ENCODE measurements at regions not wholly inside any gene's neighbourhood (a gene's known extent, or its start where the extent isn't known, plus 50 kb on each side); places are given as distances from the start of the nearest gene placed in this dataset.
"Not testable (repeated sequence)": the region's sequence is repeated elsewhere in the genome, so short reads cannot be mapped to it uniquely, and the experiment has no call there.

GRCh38 chr12:82603647-82604046 is 83.1 kb upstream of the TMTC2 start:
- not testable (repeated sequence) for H3F3A ChIP-seq (replicated peaks; ENCODE audit: low read depth); H3K36me3 Mint-ChIP-seq (ENCODE audit: low read depth); H3K4me1 Mint-ChIP-seq; H3K9me3 Mint-ChIP-seq; H3K27ac ChIP-seq (ENCODE audit: low read depth); DNase-seq (ENCODE audit: low spot score); H3K4me2 ChIP-seq; H3K36me3 ChIP-seq (ENCODE audit: insufficient read depth); H3K4me3 ChIP-seq; H3K4me3 Mint-ChIP-seq; H3K27me3 ChIP-seq (ENCODE audit: insufficient read depth); ATAC-seq; H3K9me2 ChIP-seq (ENCODE audit: insufficient read depth); H3K27me3 Mint-ChIP-seq (ENCODE audit: insufficient read depth, low read depth, poor library complexity); H3K4me1 ChIP-seq (ENCODE audit: insufficient read depth); H2AFZ ChIP-seq; H4K20me1 ChIP-seq (replicated peaks; ENCODE audit: insufficient read depth); H3K27ac Mint-ChIP-seq; H3K79me2 ChIP-seq (replicated peaks; ENCODE audit: insufficient read depth)

GRCh38 chr12:82605115-82605514 is 81.6 kb upstream of the TMTC2 start:
- Histone ChIP-seq H2AFZ (no peak overlapping the region), H3K4me2 (no peak overlapping the region), H3F3A (replicated peaks; ENCODE audit: low read depth) (no peaks in the 10 kb centered on the region), H3K36me3 (ENCODE audit: insufficient read depth) (no peaks in the 10 kb centered on the region), H3K4me1 (ENCODE audit: insufficient read depth) (no peaks in the 10 kb centered on the region), H3K27ac (ENCODE audit: low read depth) (no peak overlapping the region), H3K4me3 (no peak overlapping the region), H3K27me3 (ENCODE audit: insufficient read depth) (no peaks in the 10 kb centered on the region), H3K79me2 (replicated peaks; ENCODE audit: insufficient read depth) (no peaks in the 10 kb centered on the region), H3K9me2 (ENCODE audit: insufficient read depth) (0 out of 2 replicates have a peak, but pooled peaks cover 2% of the 10 kb centered on the region), H4K20me1 (replicated peaks; ENCODE audit: insufficient read depth) (no peaks in the 10 kb centered on the region)
- no peak for ATAC-seq
- DNase-seq (ENCODE audit: low spot score): no peak
- no peak overlapping the region for H3K27ac Mint-ChIP-seq
- TF ChIP-seq CREB1 (CRISPR knock-in tag; IDR thresholded peaks at IDR 0.05; ENCODE audit: low read depth) (no peak), REST (IDR thresholded peaks at IDR 0.05; ENCODE audit: unreplicated experiment) (no peak), ETS1 (IDR thresholded peaks at IDR 0.05) (no peak), ZNF462 (CRISPR knock-in tag; IDR thresholded peaks at IDR 0.05) (no peak)
- no peak overlapping the region for H3K4me3 Mint-ChIP-seq
- H3K4me1 Mint-ChIP-seq: no peaks in the 10 kb centered on the region
- no peaks in the 10 kb centered on the region for H3K36me3 Mint-ChIP-seq (ENCODE audit: low read depth)
- H3K27me3 Mint-ChIP-seq (ENCODE audit: insufficient read depth, low read depth, poor library complexity): no peaks in the 10 kb centered on the region
- H3K9me3 Mint-ChIP-seq: no peaks in the 10 kb centered on the region
